CD4-positive, alpha-beta T cell (primary cell): ENCODE measurements at regions not wholly inside any gene's neighbourhood (a gene's known extent, or its start where the extent isn't known, plus 50 kb on each side); places are given as distances from the start of the nearest gene placed in this dataset.

Experiments used
- ATAC-seq: fragments of 200-7000 bp; cut with Tn5 transposase; one replicate; pipeline ENCODE4 v1.10.0; 2022; ENCODE audit warnings: mild to moderate bottlenecking; ENCODE audit not compliant: poor library complexity
- CTCF ChIA-PET: fragments of 350-600 bp; sonication (Branson Sonifier 250); formaldehyde crosslinking; loops from one replicate; lab custom pipeline; 2021; ENCODE audit warnings: antibody characterized with exemption, inconsistent platforms; lab: Charles Lee
- POLR2A ChIA-PET: fragments of 350-600 bp; sonication (Branson Sonifier 250); formaldehyde crosslinking; loops from one replicate; lab custom pipeline; 2021; ENCODE audit warnings: antibody characterized with exemption, inconsistent platforms; lab: Charles Lee
- DNase-seq, 14 experiments: peaks; one replicate each; pipeline ENCODE4 v3.0.0-alpha.2; 2013 to 2020; ENCODE audit warnings: mixed read lengths in 2 of 14
- H3K27ac ChIP-seq, 2 donors: one replicate each; pipeline versions ENCODE4 v1.5.1 to v1.7.0; 2013; ENCODE audit warnings: low read length in 2 of 2, low read depth in 1 of 2, mild to moderate bottlenecking in 1 of 2
- H3K27me3 ChIP-seq, 2 experiments: 1 replicate in 1 of 2; 2 replicates in 1 of 2; pipeline versions ENCODE4 v1.6.1 to v1.7.0; 2013; ENCODE audit warnings: low read length in 2 of 2, control low read depth in 1 of 2, mild to moderate bottlenecking in 1 of 2, moderate library complexity in 1 of 2; ENCODE audit not compliant: insufficient read depth in 2 of 2, control insufficient read depth in 1 of 2
- H3K36me3 ChIP-seq: one replicate; pipeline ENCODE4 v1.6.1; 2013; ENCODE audit warnings: low read length, control low read depth; ENCODE audit not compliant: insufficient read depth
- H3K4me1 ChIP-seq: one replicate; pipeline ENCODE4 v1.6.1; 2013; ENCODE audit warnings: low read length, control low read depth; ENCODE audit not compliant: insufficient read depth
- H3K4me3 ChIP-seq: one replicate; pipeline ENCODE4 v1.5.1; 2013; ENCODE audit warnings: mild to moderate bottlenecking, low read length, moderate library complexity
- H3K9me3 ChIP-seq, 2 experiments: 1 replicate in 1 of 2; 2 replicates in 1 of 2; pipeline versions ENCODE4 v1.6.1 to v1.7.0; 2013; ENCODE audit warnings: low read length in 2 of 2, mild to moderate bottlenecking in 2 of 2, control low read depth in 1 of 2, moderate library complexity in 1 of 2; ENCODE audit not compliant: control insufficient read depth in 1 of 2, insufficient read depth in 1 of 2
- H3K27ac Mint-ChIP-seq: one replicate; pipeline ENCODE4 v1.8.0; 2020; ENCODE audit warnings: mixed read lengths
- H3K27me3 Mint-ChIP-seq: one replicate; pipeline ENCODE4 v1.8.0; 2021; ENCODE audit warnings: mixed read lengths
- H3K36me3 Mint-ChIP-seq: one replicate; pipeline ENCODE4 v1.8.0; 2021; ENCODE audit warnings: low read depth, mixed read lengths
- H3K4me1 Mint-ChIP-seq: one replicate; pipeline ENCODE4 v1.8.0; 2021; ENCODE audit warnings: low read depth, mixed read lengths
- H3K4me3 Mint-ChIP-seq: one replicate; pipeline ENCODE4 v1.8.0; 2020; ENCODE audit warnings: mild to moderate bottlenecking, mixed read lengths
- H3K9me3 Mint-ChIP-seq: one replicate; pipeline ENCODE4 v1.8.0; 2020; ENCODE audit warnings: mixed read lengths
- CTCF ChIP-seq: fragments of 200-600 bp; IDR thresholded peaks from one replicate; pipeline ENCODE4 v1.8.0; 2022; ENCODE audit warnings: antibody characterized with exemption, mild to moderate bottlenecking
- intact Hi-C, 2 experiments: fragments of 100-400 bp; cut with DNase I in 1 of 2; cut with micrococcal nuclease in 1 of 2; formaldehyde crosslinking; loops; one replicate each; pipeline versions ENCODE4 v1.15.1 to v1.9.0; 2023 to 2025; cut with DNase I, micrococcal nuclease

DNA sequence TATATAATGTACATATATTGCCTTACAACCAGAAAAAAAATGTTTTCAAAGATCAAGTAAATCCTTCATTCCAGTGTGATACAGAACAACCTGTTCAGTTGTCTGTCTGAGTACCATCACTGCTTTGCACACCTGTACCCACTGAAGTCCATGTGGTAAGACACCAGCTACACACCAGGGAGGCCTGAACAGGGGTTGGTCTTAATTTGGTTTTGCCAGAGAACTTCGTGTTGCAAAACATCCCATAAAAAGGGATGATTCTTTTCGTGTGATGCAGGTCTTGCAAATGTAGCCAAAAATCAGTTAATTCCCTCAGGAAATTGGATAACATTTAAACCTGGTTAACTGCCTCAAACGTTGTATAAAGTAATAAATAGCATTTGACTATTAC, 73.7 kb upstream of the SLC1A4 start:
- no peak for ATAC-seq
- Mint-ChIP-seq H3K27ac (no peak overlapping the region), H3K4me1 (peaks cover 19% of the 10 kb centered on the region), H3K27me3 (no peaks in the 10 kb centered on the region), H3K36me3 (no peaks in the 10 kb centered on the region), H3K4me3 (no peak overlapping the region), H3K9me3 (no peaks in the 10 kb centered on the region)
- DNase-seq = no peak
- Histone ChIP-seq H3K27me3 (no peaks in the 10 kb centered on the region), H3K27ac (no peak overlapping the region), H3K4me3 (no peak overlapping the region), H3K9me3 (no peaks in the 10 kb centered on the region), H3K4me1 (peaks cover 15% of the 10 kb centered on the region), H3K36me3 (no peaks in the 10 kb centered on the region)
- CTCF ChIA-PET = no interaction called here
- POLR2A ChIA-PET = no interaction called here
- no peak for TF ChIP-seq CTCF
- intact Hi-C loops = loop anchor here (5.0 kb wide), 1 partner anchor 272 kb away; no protein-coding TSS in a partner anchor

DNA sequence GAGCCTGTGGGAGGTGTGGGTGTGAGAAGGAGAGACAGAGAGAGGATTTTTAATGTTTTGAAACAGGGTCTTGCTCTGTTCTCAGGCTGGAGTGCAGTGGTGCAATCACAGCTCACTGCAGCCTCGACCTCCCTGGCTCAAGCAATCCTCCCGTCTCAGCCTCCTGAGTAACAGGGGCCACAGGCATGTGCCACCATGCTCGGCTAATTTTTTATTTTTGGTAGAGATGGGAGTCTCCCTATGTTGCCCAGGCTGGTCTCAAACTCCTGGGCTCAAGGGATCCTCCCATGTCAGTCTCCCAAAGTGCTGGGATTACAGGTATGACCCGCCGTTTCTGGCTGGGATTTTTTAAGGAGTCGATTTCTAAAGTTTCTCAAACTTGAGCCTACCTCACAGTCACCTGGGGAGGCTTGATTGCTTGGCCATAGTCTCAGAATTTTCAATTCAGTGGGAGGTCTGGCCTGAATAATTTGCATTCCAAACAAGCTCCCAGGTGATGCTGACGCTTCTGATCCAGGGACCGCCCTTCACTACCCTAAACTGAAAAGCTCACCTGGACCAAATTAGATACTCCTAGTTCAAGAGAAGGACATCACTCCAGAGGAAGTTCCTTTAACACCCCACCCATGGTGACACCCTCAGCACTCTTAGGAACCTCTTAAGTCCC, 70.8 kb upstream of the SLC1A4 start:
- H3K4me1 Mint-ChIP-seq = peaks cover 13% of the 10 kb centered on the region
- no peak overlapping the region for H3K27ac ChIP-seq
- no peaks in the 10 kb centered on the region for H3K36me3 Mint-ChIP-seq
- H3K4me3 ChIP-seq = peak overlapping the region; percentile 64
- ATAC-seq (no peak), DNase-seq (no peak)
- H3K36me3 ChIP-seq = no peaks in the 10 kb centered on the region
- H3K9me3 ChIP-seq = no peaks in the 10 kb centered on the region
- H3K4me1 ChIP-seq = peaks cover 12% of the 10 kb centered on the region
- H3K27me3 Mint-ChIP-seq = no peaks in the 10 kb centered on the region
- no peak for TF ChIP-seq CTCF
- H3K27me3 ChIP-seq = no peaks in the 10 kb centered on the region
- POLR2A ChIA-PET = interaction anchor here (0.7 to 1.8 kb wide), 9 partner anchors 28 to 211 kb away, joined by 3 to 6 read pairs (median 5); partner anchors contain the start of genes CEP68, RAB1A and SLC1A4
- CTCF ChIA-PET = interaction anchor here (0.6 to 1.7 kb wide), 30 partner anchors 10 to 655 kb away, joined by 3 to 28 read pairs (median 3); no protein-coding TSS in a partner anchor
- peak overlapping the region; percentile 11 for H3K27ac Mint-ChIP-seq
- intact Hi-C loops = loop anchor here (5.0 kb wide), 1 partner anchor 269 kb away; no protein-coding TSS in a partner anchor
- H3K4me3 Mint-ChIP-seq = peak overlapping the region; percentile 71
- no peaks in the 10 kb centered on the region for H3K9me3 Mint-ChIP-seq

- H3K27ac ChIP-seq = no peak overlapping the region
- no peak for TF ChIP-seq CTCF
- H3K4me1 Mint-ChIP-seq = peaks cover 13% of the 10 kb centered on the region
- H3K36me3 Mint-ChIP-seq = no peaks in the 10 kb centered on the region
- H3K36me3 ChIP-seq = no peaks in the 10 kb centered on the region
- H3K4me3 Mint-ChIP-seq = peak overlapping the region; percentile 60
- ATAC-seq (no peak), DNase-seq (no peak)
- peaks cover 11% of the 10 kb centered on the region for H3K4me1 ChIP-seq
- no peak overlapping the region for H3K27ac Mint-ChIP-seq
- ChIA-PET CTCF (interaction anchor here (1.2 kb wide), 1 partner anchor 250 kb away, joined by 3 read pairs; no protein-coding TSS in a partner anchor), POLR2A (interaction anchor here (0.9 kb wide), 1 partner anchor 79 kb away, joined by 3 read pairs; no protein-coding TSS in a partner anchor)
- H3K9me3 ChIP-seq = no peaks in the 10 kb centered on the region
- H3K4me3 ChIP-seq = no peak overlapping the region
- no peaks in the 10 kb centered on the region for H3K27me3 ChIP-seq
- no peaks in the 10 kb centered on the region for H3K27me3 Mint-ChIP-seq
- H3K9me3 Mint-ChIP-seq = no peaks in the 10 kb centered on the region
- intact Hi-C loops = loop anchor here (5.0 kb wide), 1 partner anchor 268 kb away; no protein-coding TSS in a partner anchor
Measured at GRCh38 chr2:64919261-64919660, 69.9 kb upstream of the SLC1A4 start.
